Adrenal gland (tissue), 9 donors: ENCODE measurements at regions not wholly inside any gene's neighbourhood (a gene's known extent, or its start where the extent isn't known, plus 50 kb on each side); places are given as distances from the start of the nearest gene placed in this dataset.

Experiments used
- DNase-seq, 7 donors: peaks; one replicate each; pipeline ENCODE4 v3.0.0-alpha.2; 2019 to 2020
- H3K27ac ChIP-seq, 5 donors: fragments of 200-600 bp; sonication (generic) in 4 of 5; 1 replicate in 3 of 5; 2 replicates in 2 of 5; pipeline versions ENCODE4 v1.5.1 to v1.8.0; 2016 to 2020; ENCODE audit warnings: mild to moderate bottlenecking in 1 of 5
- H3K27me3 ChIP-seq: fragments of 200-600 bp; 2 replicates; pipeline ENCODE4 v1.8.0; 2021
- H3K36me3 ChIP-seq, 2 donors: fragments of 200-600 bp; replicated peaks in 1 of 2; 1 replicate in 1 of 2; 2 replicates in 1 of 2; pipeline versions ENCODE4 v1.5.1 to v1.8.0; 2018 to 2022
- H3K4me1 ChIP-seq, 2 donors: fragments of 200-600 bp; replicated peaks in 1 of 2; 1 replicate in 1 of 2; 2 replicates in 1 of 2; pipeline versions ENCODE4 v1.5.1 to v1.8.0; 2018 to 2021
- H3K4me3 ChIP-seq, 4 donors: fragments of 200-600 bp; sonication (generic) in 3 of 4; one replicate each; pipeline ENCODE4 v1.5.1; 2016 to 2018
- H3K9me3 ChIP-seq, 3 donors: fragments of 200-600 bp; sonication (generic) in 1 of 3; replicated peaks in 1 of 3; 1 replicate in 2 of 3; 2 replicates in 1 of 3; pipeline versions ENCODE4 v1.5.1 to v1.8.0; 2016 to 2021
- POLR2A ChIP-seq, 2 donors: fragments of 450-650 bp; IDR thresholded peaks; one replicate each; pipeline ENCODE4 v1.6.1; 2017; ENCODE audit warnings: antibody characterized with exemption in 2 of 2, mild to moderate bottlenecking in 2 of 2, moderate library complexity in 1 of 2
- WGBS, 4 donors: extraction: QIAGEN DNeasy Blood & Tissue Kit in 2 of 4; methylation state at CpG; one replicate each; pipeline versions ENCODE4 v1.1.5 to v1.1.7; 2013 to 2017; 5-methylcytosine and 5-hydroxymethylcytosine counted together
- intact Hi-C, 2 donors: fragments of 100-400 bp; cut with DNase I; formaldehyde crosslinking; loops; one replicate each; pipeline versions ENCODE4 v1.14.1 to v1.15.0; 2022 to 2023
- TF ChIP-seq, protein P1 (sequence below), 6 experiments: fragments of 450-650 bp in 4 of 6; fragments of 200-600 bp in 2 of 6; sonication (generic) in 1 of 6; IDR thresholded peaks; 1 replicate in 5 of 6; 2 replicates in 1 of 6; pipeline versions ENCODE4 v1.5.1 to v1.8.0; 2016 to 2021; ENCODE audit warnings: antibody characterized with exemption in 6 of 6, mild to moderate bottlenecking in 2 of 6, moderate library complexity in 1 of 6
- donor health status: healthy with polysubstance abuse.
- donor health status: Bipolar disorder and iron deficiency.
- donor health status: DM: yes; HTN: yes; CAD: no.
- donor health status: DM: no; HTN: no; CAD: no.
- donor health status: DM: no; HTN: no; CAD: no.

DNA sequence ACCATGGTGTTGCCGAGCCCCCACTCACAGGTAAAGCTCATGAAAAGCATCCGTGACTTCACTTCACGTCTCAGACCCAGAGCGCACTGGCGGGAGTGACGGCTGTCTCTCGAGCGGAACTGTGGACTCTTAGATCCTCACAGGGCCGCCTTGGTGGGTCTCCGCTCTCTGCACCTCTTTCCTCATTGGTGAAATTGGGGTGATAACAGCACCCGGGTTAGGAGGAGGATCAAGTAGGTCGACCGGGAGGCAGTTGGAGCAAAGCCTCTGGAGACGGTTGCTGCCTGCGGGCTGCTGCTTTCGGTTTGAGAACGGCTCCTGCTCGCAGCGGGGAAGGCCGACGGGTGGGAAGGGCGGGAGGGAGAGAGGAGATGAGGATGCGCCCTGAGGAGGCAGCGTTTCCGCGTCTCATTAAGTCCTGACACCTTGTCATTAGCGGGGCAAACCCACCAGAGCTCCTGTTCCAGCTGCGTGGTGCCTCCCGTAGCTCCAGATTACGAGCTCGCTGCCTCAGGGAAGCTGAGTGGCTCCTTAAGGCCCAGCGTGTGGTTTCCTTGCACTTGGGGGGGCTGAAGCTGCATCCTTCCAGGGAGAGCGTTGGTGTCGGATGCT is 51.9 kb upstream of the CFAP46 start:
- Histone ChIP-seq H3K4me1 (no peaks in the 10 kb centered on the region), H3K4me3 (peak overlapping the region in 1 of 4 donors; percentile 29), H3K27me3 (no peaks in the 10 kb centered on the region), H3K27ac (no peak overlapping the region), H3K9me3 (no peaks in the 10 kb centered on the region), H3K36me3 (no peaks in the 10 kb centered on the region)
- 64 to 84% (median 68%) methylated on average over 21 to 34 of the region's 34 CpGs for WGBS, 4 donors
- TF ChIP-seq, protein P1, sequence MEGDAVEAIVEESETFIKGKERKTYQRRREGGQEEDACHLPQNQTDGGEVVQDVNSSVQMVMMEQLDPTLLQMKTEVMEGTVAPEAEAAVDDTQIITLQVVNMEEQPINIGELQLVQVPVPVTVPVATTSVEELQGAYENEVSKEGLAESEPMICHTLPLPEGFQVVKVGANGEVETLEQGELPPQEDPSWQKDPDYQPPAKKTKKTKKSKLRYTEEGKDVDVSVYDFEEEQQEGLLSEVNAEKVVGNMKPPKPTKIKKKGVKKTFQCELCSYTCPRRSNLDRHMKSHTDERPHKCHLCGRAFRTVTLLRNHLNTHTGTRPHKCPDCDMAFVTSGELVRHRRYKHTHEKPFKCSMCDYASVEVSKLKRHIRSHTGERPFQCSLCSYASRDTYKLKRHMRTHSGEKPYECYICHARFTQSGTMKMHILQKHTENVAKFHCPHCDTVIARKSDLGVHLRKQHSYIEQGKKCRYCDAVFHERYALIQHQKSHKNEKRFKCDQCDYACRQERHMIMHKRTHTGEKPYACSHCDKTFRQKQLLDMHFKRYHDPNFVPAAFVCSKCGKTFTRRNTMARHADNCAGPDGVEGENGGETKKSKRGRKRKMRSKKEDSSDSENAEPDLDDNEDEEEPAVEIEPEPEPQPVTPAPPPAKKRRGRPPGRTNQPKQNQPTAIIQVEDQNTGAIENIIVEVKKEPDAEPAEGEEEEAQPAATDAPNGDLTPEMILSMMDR (IDR thresholded peaks at IDR 0.05): no peak
- no peak for TF ChIP-seq POLR2A (IDR thresholded peaks at IDR 0.05)
- intact Hi-C loops: no loop called here
- DNase-seq: peak in 1 of 7 donors; percentile 69

DNA sequence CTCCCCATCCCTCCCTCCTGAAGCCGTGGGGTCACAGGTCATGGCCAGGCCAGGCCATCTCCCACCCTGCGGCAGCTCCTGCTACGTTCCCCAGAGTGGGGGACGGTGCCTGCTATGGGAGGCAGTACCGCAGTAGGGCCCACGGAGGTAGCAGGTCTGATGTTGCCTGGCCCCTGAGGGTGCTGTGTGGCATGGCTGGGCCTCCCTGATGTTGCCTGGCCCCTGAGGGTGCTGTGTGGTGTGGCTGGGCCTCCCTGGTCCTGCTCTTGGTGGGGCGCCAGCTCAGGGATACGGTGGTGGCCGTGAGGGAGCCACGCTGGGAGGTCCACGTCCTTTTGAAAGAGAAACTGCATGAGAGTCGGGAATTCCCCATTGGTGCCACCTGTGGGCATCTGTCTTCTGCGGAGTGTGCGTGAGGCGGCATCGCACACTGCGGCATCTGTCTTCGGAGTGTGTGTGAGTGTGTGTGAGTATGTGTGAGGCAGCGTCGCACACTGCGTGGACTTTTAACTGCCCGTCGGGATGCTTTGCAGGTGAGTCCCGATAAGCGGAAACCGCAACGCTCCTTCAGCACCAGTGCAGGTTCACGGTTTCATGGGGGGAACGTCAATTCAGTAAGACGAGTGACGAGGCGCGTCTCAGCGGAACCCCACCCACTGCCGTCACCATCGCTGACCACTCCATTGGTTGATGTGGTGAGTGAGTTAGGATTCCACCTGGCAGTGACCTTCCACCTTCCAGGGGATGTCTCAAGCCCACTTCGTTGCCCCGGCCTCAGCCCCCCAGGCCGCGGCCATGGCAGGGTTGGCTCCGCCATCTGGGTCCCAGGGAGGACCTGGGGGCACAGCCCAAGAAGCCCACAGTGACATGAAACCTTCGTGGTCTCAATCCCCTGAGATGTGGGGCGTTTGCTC is 51.2 kb upstream of the CFAP46 start:
- no peak overlapping the region for H3K4me3 ChIP-seq
- intact Hi-C loops: no loop called here
- H3K27me3 ChIP-seq: no peaks in the 10 kb centered on the region
- TF ChIP-seq, protein P1 (IDR thresholded peaks at IDR 0.05): no peak
- no peak for TF ChIP-seq POLR2A (IDR thresholded peaks at IDR 0.05)
- no peak for DNase-seq
- no peaks in the 10 kb centered on the region for H3K4me1 ChIP-seq
- H3K27ac ChIP-seq: no peak overlapping the region
- H3K9me3 ChIP-seq: no peaks in the 10 kb centered on the region
- 88 to 91% (median 90%) methylated on average over 30 to 43 of the region's 43 CpGs for WGBS, 4 donors
- no peaks in the 10 kb centered on the region for H3K36me3 ChIP-seq

DNA sequence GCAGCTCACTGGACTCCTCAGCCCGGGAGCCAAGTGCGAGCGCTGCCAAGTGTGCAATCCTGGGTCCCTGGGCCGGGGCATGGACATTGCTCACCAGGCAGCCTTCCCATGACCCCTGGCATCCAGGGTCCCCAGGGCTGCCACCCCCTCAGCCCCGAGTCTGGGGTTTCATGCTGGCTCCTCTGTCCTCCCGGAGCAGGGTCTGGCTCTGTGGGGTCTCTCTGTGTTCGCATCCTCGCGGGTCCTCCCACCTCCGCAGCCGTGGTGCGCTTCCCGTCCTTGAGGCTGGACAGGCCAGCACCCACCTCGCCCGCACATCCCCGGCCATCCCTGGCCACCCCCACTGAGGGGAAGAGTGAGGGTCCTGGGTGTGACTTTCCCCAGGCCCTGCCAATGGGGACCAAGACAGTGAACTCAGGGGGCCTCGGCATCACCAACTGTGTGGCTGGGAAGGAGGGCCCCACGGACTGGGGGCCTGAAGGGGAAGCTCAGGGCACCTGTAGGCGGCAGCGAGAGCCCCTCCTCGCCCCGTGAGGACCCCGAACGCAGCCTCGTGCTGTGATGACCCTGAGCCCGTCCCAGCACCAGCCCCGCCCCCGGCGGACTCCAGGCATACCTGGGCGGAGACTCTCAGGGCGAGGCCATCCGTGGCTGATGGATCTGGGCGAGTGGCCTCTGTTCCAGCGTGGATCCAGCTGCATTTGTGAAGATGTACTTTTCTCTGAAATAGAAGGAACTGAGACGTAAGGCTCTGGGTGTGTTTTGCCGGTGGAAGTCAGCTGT is 50.3 kb upstream of the CFAP46 start:
- Histone ChIP-seq H3K9me3 (no peaks in the 10 kb centered on the region), H3K27me3 (no peaks in the 10 kb centered on the region), H3K4me3 (no peak overlapping the region), H3K27ac (no peak overlapping the region), H3K36me3 (no peaks in the 10 kb centered on the region), H3K4me1 (no peaks in the 10 kb centered on the region)
- intact Hi-C loops: no loop called here
- TF ChIP-seq, protein P1 (IDR thresholded peaks at IDR 0.05): no peak
- TF ChIP-seq POLR2A (IDR thresholded peaks at IDR 0.05): no peak
- WGBS, 4 donors: 77 to 89% (median 80%) methylated on average over 16 to 36 of the region's 36 CpGs
- no peak for DNase-seq
